HepG2 (cell line): ENCODE measurements at regions not wholly inside any gene's neighbourhood (a gene's known extent, or its start where the extent isn't known, plus 50 kb on each side); places are given as distances from the start of the nearest gene placed in this dataset.

Source experiments
- ATAC-seq: fragments of 200-7000 bp; cut with Tn5 transposase; 3 replicates; pipeline ENCODE4 v1.9.1; 2020; ENCODE audit warnings: mild to moderate bottlenecking, moderate library complexity
- BruUV-seq: library from RNA; stranded (reverse); fragments of 400-500 nt; replicated peaks from 2 replicates; lab custom pipeline; 2021; lab: Mats Ljungman, UMichigan
- CTCF ChIA-PET: fragments of 300-600 bp; formaldehyde crosslinking; extraction: SDS; loops from one replicate; lab custom pipeline; 2021; ENCODE audit warnings: low total read pairs, inconsistent platforms, low intra/inter-chr PET ratio; lab: Yijun Ruan, JAX
- POLR2A ChIA-PET: fragments of 350-600 bp; sonication (Branson Sonifier 250); formaldehyde crosslinking; loops from one replicate; lab custom pipeline; 2020; ENCODE audit warnings: antibody characterized with exemption, inconsistent platforms; lab: Yijun Ruan, JAX
- DNase-seq: peaks from one replicate; pipeline ENCODE4 v3.0.0-alpha.2; 2015; ENCODE audit warnings: low spot score
- FAIRE-seq: peaks from 3 replicates; lab custom pipeline; 2011; peaks lifted over from hg19 to GRCh38; lab: Jason Lieb, UNC
- H2AFZ ChIP-seq: one replicate; pipeline ENCODE4 v1.6.1; 2011; ENCODE audit warnings: low read length, inconsistent platforms
- H3K27ac ChIP-seq: fragments of 300-600 bp; 3 replicates; pipeline ENCODE4 v1.8.0; 2011; ENCODE audit warnings: mixed run types, mild to moderate bottlenecking, mixed read lengths, low read length, inconsistent platforms; ENCODE audit not compliant: insufficient read depth; ENCODE audit errors: extremely low read length
- H3K27me3 ChIP-seq, 2 experiments: fragments of 200-600 bp in 1 of 2; 2 replicates in 1 of 2; 3 replicates in 1 of 2; pipeline versions ENCODE4 v1.6.0 to v1.8.0; 2011; ENCODE audit warnings: low read length in 2 of 2, mild to moderate bottlenecking in 2 of 2, moderate library complexity in 2 of 2, inconsistent platforms in 1 of 2; ENCODE audit not compliant: insufficient read depth in 2 of 2, control insufficient read depth in 1 of 2
- H3K36me3 ChIP-seq, 2 experiments: fragments of 200-600 bp in 1 of 2; replicated peaks in 1 of 2; 2 replicates in 1 of 2; 3 replicates in 1 of 2; pipeline versions ENCODE4 v1.5.1 to v1.8.0; 2011; ENCODE audit warnings: low read length in 2 of 2, inconsistent platforms in 1 of 2; ENCODE audit not compliant: insufficient read depth in 2 of 2, control insufficient read depth in 1 of 2
- H3K4me1 ChIP-seq: 2 replicates; pipeline ENCODE4 v1.5.1; 2012; ENCODE audit warnings: low read length, inconsistent platforms; ENCODE audit not compliant: insufficient read depth
- H3K4me2 ChIP-seq: 2 replicates; pipeline ENCODE4 v1.6.0; 2011; ENCODE audit warnings: low read depth, low read length, inconsistent platforms
- H3K4me3 ChIP-seq, 3 experiments: fragments of 200-600 bp in 1 of 3; sonication (generic), shearing (Covaris generic) in 1 of 3; replicated peaks in 1 of 3; 2 replicates each; pipeline ENCODE4 v1.5.1; 2011 to 2016; ENCODE audit warnings: low read length in 3 of 3, inconsistent platforms in 2 of 3, low read depth in 2 of 3, mild to moderate bottlenecking in 2 of 3, control low read depth in 1 of 3, mixed read lengths in 1 of 3; ENCODE audit not compliant: insufficient read depth in 1 of 3
- H3K79me2 ChIP-seq: one replicate; pipeline ENCODE4 v1.6.1; 2011; ENCODE audit warnings: low read length, inconsistent platforms; ENCODE audit not compliant: insufficient read depth
- H3K9ac ChIP-seq: 2 replicates; pipeline ENCODE4 v1.6.0; 2011; ENCODE audit warnings: mild to moderate bottlenecking, low read depth, low read length, inconsistent platforms; ENCODE audit not compliant: insufficient read depth
- H3K9me3 ChIP-seq: 2 replicates; pipeline ENCODE4 v1.5.1; 2012; ENCODE audit warnings: mild to moderate bottlenecking, low read length
- H4K20me1 ChIP-seq: 2 replicates; pipeline ENCODE4 v1.6.0; 2011; ENCODE audit warnings: inconsistent platforms, mild to moderate bottlenecking, low read length, moderate library complexity; ENCODE audit not compliant: insufficient read depth
- ARID5B ChIP-seq: IDR thresholded peaks from 2 replicates; pipeline ENCODE4 v1.4.0; 2020; ENCODE audit warnings: mild to moderate bottlenecking, missing genetic modification reagents
- BCLAF1 ChIP-seq: fragments of 450-650 bp; IDR thresholded peaks from 2 replicates; pipeline ENCODE4 v1.6.1; 2017; ENCODE audit warnings: mild to moderate bottlenecking
- CREB1 ChIP-seq, 2 experiments: fragments of 450-650 bp in 1 of 2; IDR thresholded peaks; 2 replicates each; pipeline ENCODE4 v1.6.1; 2016 to 2017; ENCODE audit warnings: control low read depth in 1 of 2, mild to moderate bottlenecking in 1 of 2, missing compliant biosample characterization in 1 of 2, missing genetic modification characterization in 1 of 2
- FOSL2 ChIP-seq: sonication (generic); formaldehyde crosslinking; IDR thresholded peaks from 2 replicates; pipeline ENCODE4 v1.4.0; 2020; ENCODE audit warnings: missing genetic modification reagents
- HDAC2 ChIP-seq: sonication (generic); formaldehyde crosslinking; IDR thresholded peaks from 2 replicates; pipeline ENCODE4 v1.4.0; 2020; ENCODE audit warnings: missing genetic modification reagents
- KDM5A ChIP-seq: fragments of 200-600 bp; sonication (generic); IDR thresholded peaks from 2 replicates; pipeline ENCODE4 v1.7.0; 2018; ENCODE audit warnings: antibody characterized with exemption, mild to moderate bottlenecking, low read length, borderline replicate concordance
- MAFF ChIP-seq: IDR thresholded peaks from 2 replicates; pipeline ENCODE4 v1.6.1; 2011; ENCODE audit warnings: low read depth, low read length, improper control_type of control experiment
- MIER3 ChIP-seq: IDR thresholded peaks from 2 replicates; pipeline ENCODE4 v1.6.1; 2016; ENCODE audit warnings: missing compliant biosample characterization, borderline replicate concordance
- NFE2 ChIP-seq: sonication (generic); formaldehyde crosslinking; IDR thresholded peaks from 2 replicates; pipeline ENCODE4 v1.4.0; 2020; ENCODE audit warnings: missing genetic modification reagents
- SMARCE1 ChIP-seq: fragments of 450-650 bp; IDR thresholded peaks from 2 replicates; pipeline ENCODE4 v1.6.1; 2017; ENCODE audit warnings: borderline replicate concordance
- SP5 ChIP-seq: IDR thresholded peaks from 2 replicates; pipeline ENCODE4 v1.6.1; 2016; ENCODE audit warnings: low read depth, borderline replicate concordance
- TBX2 ChIP-seq: sonication (generic); formaldehyde crosslinking; IDR thresholded peaks from 2 replicates; pipeline ENCODE4 v1.5.0; 2020; ENCODE audit warnings: missing genetic modification reagents, mild to moderate bottlenecking, borderline replicate concordance
- ZNF577 ChIP-seq: sonication (generic); formaldehyde crosslinking; IDR thresholded peaks from 2 replicates; pipeline ENCODE4 v1.4.0; 2020; ENCODE audit warnings: mild to moderate bottlenecking, low read depth, missing genetic modification reagents, borderline replicate concordance
- ZNF589 ChIP-seq: sonication (generic); formaldehyde crosslinking; conservative IDR thresholded peaks from 2 replicates; pipeline ENCODE4 v1.8.0; 2022; ENCODE audit warnings: mild to moderate bottlenecking, moderate library complexity, missing genetic modification reagents
- ZNF703 ChIP-seq: sonication (generic); formaldehyde crosslinking; IDR thresholded peaks from 2 replicates; pipeline ENCODE4 v1.5.1; 2020; ENCODE audit warnings: missing genetic modification reagents, mild to moderate bottlenecking, moderate library complexity, borderline replicate concordance
- ZNF709 ChIP-seq: sonication (generic); formaldehyde crosslinking; IDR thresholded peaks from 2 replicates; pipeline ENCODE4 v1.5.0; 2020; ENCODE audit warnings: mild to moderate bottlenecking, missing genetic modification reagents
- ZNF777 ChIP-seq: sonication (generic); formaldehyde crosslinking; IDR thresholded peaks from 2 replicates; pipeline ENCODE4 v1.4.0; 2020; ENCODE audit warnings: missing genetic modification reagents
- WGBS: methylation state at CpG from one replicate; pipeline ENCODE4 v1.1.6; 2017; ENCODE audit warnings: low lambda C conversion rate; 5-methylcytosine and 5-hydroxymethylcytosine counted together
- in situ Hi-C: cut with HindIII; loops from 2 replicates; pipeline ENCODE4 v1.10.0; 2017; ENCODE audit warnings: low pct_unique_long_range_greater_than_20kb; ENCODE audit not compliant: extremely low pct_ligation_motif_present
- intact Hi-C: fragments of 100-400 bp; cut with micrococcal nuclease; formaldehyde crosslinking; loops from one replicate; pipeline ENCODE4 v1.10.0; 2022; ENCODE audit not compliant: unreplicated experiment

DNA sequence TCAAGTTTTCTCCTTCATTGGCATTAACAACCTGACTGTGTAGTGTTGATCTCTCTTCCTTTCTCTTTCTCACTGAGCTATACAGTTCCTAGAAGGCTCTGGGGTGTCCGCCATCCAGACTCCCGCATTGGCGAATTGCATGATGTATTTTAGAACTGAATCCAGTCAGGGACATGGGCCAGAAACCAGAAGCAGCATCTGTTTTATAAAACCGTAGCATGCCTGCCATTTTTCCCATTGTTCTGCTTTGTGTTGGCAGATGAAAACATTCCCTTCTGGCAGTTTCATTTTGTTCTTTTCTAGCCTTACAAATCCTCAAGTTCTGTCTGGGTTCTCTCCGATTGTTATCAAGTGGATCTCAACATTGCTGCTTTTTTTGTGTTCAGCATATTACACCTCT is 268.3 kb upstream of the SEL1L start (continued):
- TF ChIP-seq NFE2 (CRISPR knock-in tag), result no peak
- TF ChIP-seq MAFF, result no peak
- no peak for TF ChIP-seq KDM5A
- TF ChIP-seq, all 625 proteins: peak for 0

DNA sequence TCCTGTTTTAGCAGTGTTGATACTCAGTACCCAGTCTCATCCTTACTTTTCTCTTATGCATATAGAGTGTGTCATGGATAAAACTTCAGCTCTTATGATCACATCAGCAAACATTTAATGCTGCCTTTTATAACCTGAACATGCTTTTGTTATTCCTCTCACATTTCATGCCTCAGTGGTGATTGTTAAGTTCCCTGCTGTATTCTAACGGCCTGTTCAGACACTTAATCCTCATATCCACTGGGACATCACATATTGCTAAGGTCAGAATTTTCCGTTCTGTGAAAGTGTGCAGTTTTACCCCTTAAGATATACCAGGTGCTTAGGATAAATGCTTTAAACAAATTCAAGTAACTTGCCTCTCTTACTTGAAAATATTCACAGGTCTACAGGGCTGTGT is 268.7 kb upstream of the SEL1L start:
- no peaks in the 10 kb centered on the region for H4K20me1 ChIP-seq
- no peak overlapping the region for H3K27ac ChIP-seq
- no peak for TF ChIP-seq ZNF577 (CRISPR knock-in tag)
- TF ChIP-seq MIER3 (CRISPR knock-in tag), result no peak
- no peak for TF ChIP-seq ZNF589 (CRISPR knock-in tag)
- no peak for TF ChIP-seq ZNF703
- TF ChIP-seq ZNF777 (CRISPR knock-in tag), result no peak
- TF ChIP-seq HDAC2 (CRISPR knock-in tag), result no peak
- no peak for TF ChIP-seq TBX2 (CRISPR knock-in tag)
- TF ChIP-seq ZNF709 (CRISPR knock-in tag), result no peak
- no peak for TF ChIP-seq BCLAF1
- no peak for TF ChIP-seq SMARCE1
- no peak for TF ChIP-seq FOSL2 (CRISPR knock-in tag)
- no peak for TF ChIP-seq SP5
- no peak for TF ChIP-seq ARID5B
- TF ChIP-seq CREB1 (IDR thresholded peaks at IDR 0.05), result no peak
- no peak for TF ChIP-seq CREB1 (CRISPR knock-in tag; IDR thresholded peaks at IDR 0.05)
- no TSS peak for BruUV-seq
- no peak overlapping the region for H2AFZ ChIP-seq
- H3K27me3 ChIP-seq, result no peaks in the 10 kb centered on the region
- DNase-seq (no peak), FAIRE-seq (no peak), ATAC-seq (no peak)
- H3K79me2 ChIP-seq, result no peaks in the 10 kb centered on the region
- no peak overlapping the region for H3K9ac ChIP-seq
- H3K9me3 ChIP-seq, result peaks cover 33% of the 10 kb centered on the region; the same call in 1 of the 2 replicates
- no peaks in the 10 kb centered on the region for H3K4me1 ChIP-seq
- 0% methylated on average over 2 of the region's 2 CpGs for WGBS
- POLR2A ChIA-PET, result no interaction called here
- no peaks in the 10 kb centered on the region for H3K36me3 ChIP-seq
- intact Hi-C loops (no loop called here), in situ Hi-C loops (no loop called here)
- no peak overlapping the region for H3K4me2 ChIP-seq
- CTCF ChIA-PET, result no interaction called here
- no peak overlapping the region for H3K4me3 ChIP-seq
